NB4 (cell line): ENCODE measurements at regions not wholly inside any gene's neighbourhood (a gene's known extent, or its start where the extent isn't known, plus 50 kb on each side); places are given as distances from the start of the nearest gene placed in this dataset.
"Not testable (repeated sequence)": the region's sequence is repeated elsewhere in the genome, so short reads cannot be mapped to it uniquely, and the experiment has no call there.

ENCODE experiments used
- CTCF ChIP-seq: IDR thresholded peaks from one replicate; pipeline ENCODE4 v1.5.1; 2012; ENCODE audit warnings: low read depth, low read length
- POLR2A ChIP-seq: IDR thresholded peaks from 2 replicates; pipeline ENCODE4 v1.6.1; 2011; ENCODE audit warnings: mild to moderate bottlenecking; ENCODE audit not compliant: insufficient read length; ENCODE audit errors: extremely low read depth

DNA sequence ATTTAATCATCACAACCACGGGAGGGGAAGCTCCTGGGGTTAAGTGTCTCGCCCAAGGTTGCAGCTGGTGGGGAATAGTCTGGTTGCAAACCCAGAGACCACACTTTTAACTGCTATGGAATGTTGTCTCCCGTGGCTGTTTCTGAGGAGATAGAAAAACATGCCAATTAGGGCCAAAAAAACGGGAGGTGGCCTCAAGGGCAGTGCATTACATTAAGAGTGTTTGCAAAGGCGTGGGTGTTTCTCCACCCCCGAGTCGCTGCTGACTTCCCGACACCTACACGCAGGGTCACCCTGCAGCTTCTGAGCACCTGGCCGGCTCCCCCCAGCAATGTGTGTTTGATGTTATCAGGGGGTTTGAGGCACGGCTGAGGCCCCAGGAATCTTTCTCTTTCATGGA lies 116.1 kb downstream of the NPIPA7 start:
- TF ChIP-seq CTCF, POLR2A: not testable (repeated sequence)
